Neural progenitor cell (in vitro differentiated cells): ENCODE measurements at regions not wholly inside any gene's neighbourhood (a gene's known extent, or its start where the extent isn't known, plus 50 kb on each side); places are given as distances from the start of the nearest gene placed in this dataset.
"Not testable (repeated sequence)": the region's sequence is repeated elsewhere in the genome, so short reads cannot be mapped to it uniquely, and the experiment has no call there.

ENCODE experiments used
- DNase-seq: peaks from one replicate; pipeline ENCODE4 v3.0.0-alpha.2; 2016; ENCODE audit warnings: low spot score
- H2AFZ ChIP-seq: fragments of 200-600 bp; sonication (generic); replicated peaks from 2 replicates; pipeline ENCODE4 v1.6.1; 2016; ENCODE audit warnings: antibody characterized with exemption
- H3F3A ChIP-seq: fragments of 200-600 bp; sonication (generic); 2 replicates; pipeline ENCODE4 v1.6.1; 2016; ENCODE audit warnings: antibody characterized with exemption, low read depth
- H3K27ac ChIP-seq: fragments of 200-600 bp; sonication (generic); 2 replicates; pipeline ENCODE4 v1.5.1; 2016; ENCODE audit warnings: mild to moderate bottlenecking
- H3K27me3 ChIP-seq: fragments of 200-600 bp; sonication (generic); 2 replicates; pipeline ENCODE4 v1.6.1; 2016; ENCODE audit warnings: mild to moderate bottlenecking, moderate library complexity
- H3K36me3 ChIP-seq: fragments of 200-600 bp; sonication (generic); 2 replicates; pipeline ENCODE4 v1.5.1; 2016
- H3K4me1 ChIP-seq: fragments of 200-600 bp; sonication (generic); 2 replicates; pipeline ENCODE4 v1.6.1; 2016; ENCODE audit warnings: mixed run types
- H3K4me2 ChIP-seq: fragments of 200-600 bp; sonication (generic); 2 replicates; pipeline ENCODE4 v1.6.1; 2016
- H3K4me3 ChIP-seq: fragments of 200-600 bp; sonication (generic); 2 replicates; pipeline ENCODE4 v1.5.1; 2016
- H3K79me2 ChIP-seq: fragments of 200-600 bp; sonication (generic); 2 replicates; pipeline ENCODE4 v1.6.1; 2016; ENCODE audit warnings: low read depth
- H3K9ac ChIP-seq: fragments of 200-600 bp; sonication (generic); 2 replicates; pipeline ENCODE4 v1.6.1; 2016
- H3K9me3 ChIP-seq: fragments of 200-600 bp; sonication (generic); 2 replicates; pipeline ENCODE4 v1.5.1; 2016; ENCODE audit warnings: low read depth
- H4K20me1 ChIP-seq: fragments of 200-600 bp; sonication (generic); 2 replicates; pipeline ENCODE4 v1.6.1; 2016; ENCODE audit warnings: low read depth
- H3K27ac Mint-ChIP-seq: 3 replicates; pipeline ENCODE4 v1.8.0; 2021; ENCODE audit warnings: mixed read lengths
- H3K27me3 Mint-ChIP-seq: 2 replicates; pipeline ENCODE4 v1.8.0; 2022; ENCODE audit warnings: low read depth, mild to moderate bottlenecking, inconsistent platforms, moderate library complexity, mixed read lengths; ENCODE audit not compliant: insufficient read depth
- H3K36me3 Mint-ChIP-seq: 3 replicates; pipeline ENCODE4 v1.8.0; 2021; ENCODE audit warnings: mixed read lengths
- H3K4me1 Mint-ChIP-seq: 3 replicates; pipeline ENCODE4 v1.8.0; 2021; ENCODE audit warnings: mixed read lengths
- H3K4me3 Mint-ChIP-seq: 3 replicates; pipeline ENCODE4 v1.8.0; 2021; ENCODE audit warnings: mild to moderate bottlenecking, moderate library complexity, mixed read lengths
- H3K9me3 Mint-ChIP-seq: 3 replicates; pipeline ENCODE4 v1.8.0; 2020; ENCODE audit warnings: mixed read lengths
- EZH2 ChIP-seq: fragments of 200-600 bp; sonication (generic); IDR thresholded peaks from 2 replicates; pipeline ENCODE4 v1.6.1; 2017; ENCODE audit warnings: antibody characterized with exemption, mild to moderate bottlenecking, moderate library complexity
- EZH2phosphoT487 ChIP-seq: fragments of 200-600 bp; sonication (generic); IDR thresholded peaks from 2 replicates; pipeline ENCODE4 v1.6.1; 2017; ENCODE audit warnings: antibody characterized with exemption
- TF ChIP-seq, protein P1 (sequence below): fragments of 200-600 bp; sonication (generic); IDR thresholded peaks from 2 replicates; pipeline ENCODE4 v1.5.1; 2017; ENCODE audit warnings: antibody characterized with exemption, mild to moderate bottlenecking

GRCh38 chr4:45241976-45242375 lies 515.6 kb upstream of the GNPDA2 start:
- Histone ChIP-seq H2AFZ (no peak overlapping the region), H3K9ac (no peak overlapping the region), H3K9me3 (no peaks in the 10 kb centered on the region), H3K4me3 (no peak overlapping the region), H3K36me3 (no peaks in the 10 kb centered on the region), H3K27ac (no peak overlapping the region), H3K4me2 (no peak overlapping the region), H3K27me3 (no peaks in the 10 kb centered on the region), H3F3A (no peaks in the 10 kb centered on the region), H4K20me1 (no peaks in the 10 kb centered on the region), H3K4me1 (no peaks in the 10 kb centered on the region), H3K79me2 (no peaks in the 10 kb centered on the region)
- Mint-ChIP-seq H3K4me1 (no peaks in the 10 kb centered on the region), H3K9me3 (no peaks in the 10 kb centered on the region), H3K36me3 (no peaks in the 10 kb centered on the region), H3K4me3 (no peak overlapping the region), H3K27me3 (no peaks in the 10 kb centered on the region), H3K27ac (no peak overlapping the region)
- DNase-seq, result no peak
- TF ChIP-seq EZH2, result no peak
- TF ChIP-seq, protein P1, sequence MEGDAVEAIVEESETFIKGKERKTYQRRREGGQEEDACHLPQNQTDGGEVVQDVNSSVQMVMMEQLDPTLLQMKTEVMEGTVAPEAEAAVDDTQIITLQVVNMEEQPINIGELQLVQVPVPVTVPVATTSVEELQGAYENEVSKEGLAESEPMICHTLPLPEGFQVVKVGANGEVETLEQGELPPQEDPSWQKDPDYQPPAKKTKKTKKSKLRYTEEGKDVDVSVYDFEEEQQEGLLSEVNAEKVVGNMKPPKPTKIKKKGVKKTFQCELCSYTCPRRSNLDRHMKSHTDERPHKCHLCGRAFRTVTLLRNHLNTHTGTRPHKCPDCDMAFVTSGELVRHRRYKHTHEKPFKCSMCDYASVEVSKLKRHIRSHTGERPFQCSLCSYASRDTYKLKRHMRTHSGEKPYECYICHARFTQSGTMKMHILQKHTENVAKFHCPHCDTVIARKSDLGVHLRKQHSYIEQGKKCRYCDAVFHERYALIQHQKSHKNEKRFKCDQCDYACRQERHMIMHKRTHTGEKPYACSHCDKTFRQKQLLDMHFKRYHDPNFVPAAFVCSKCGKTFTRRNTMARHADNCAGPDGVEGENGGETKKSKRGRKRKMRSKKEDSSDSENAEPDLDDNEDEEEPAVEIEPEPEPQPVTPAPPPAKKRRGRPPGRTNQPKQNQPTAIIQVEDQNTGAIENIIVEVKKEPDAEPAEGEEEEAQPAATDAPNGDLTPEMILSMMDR, result no peak
- TF ChIP-seq EZH2phosphoT487, result no peak

GRCh38 chr4:45229206-45229605 lies 502.9 kb upstream of the GNPDA2 start:
- Histone ChIP-seq H3K9ac (no peak overlapping the region), H3K36me3 (no peaks in the 10 kb centered on the region), H3F3A (no peaks in the 10 kb centered on the region), H3K27ac (no peak overlapping the region), H4K20me1 (no peaks in the 10 kb centered on the region), H3K4me1 (no peaks in the 10 kb centered on the region), H3K9me3 (no peaks in the 10 kb centered on the region), H3K4me2 (no peak overlapping the region), H2AFZ (no peak overlapping the region), H3K79me2 (no peaks in the 10 kb centered on the region), H3K4me3 (no peak overlapping the region), H3K27me3 (no peaks in the 10 kb centered on the region)
- DNase-seq, result no peak
- Mint-ChIP-seq H3K9me3 (peaks cover 5% of the 10 kb centered on the region), H3K36me3 (no peaks in the 10 kb centered on the region), H3K4me3 (no peak overlapping the region), H3K4me1 (peaks cover 3% of the 10 kb centered on the region), H3K27ac (no peak overlapping the region), H3K27me3 (no peaks in the 10 kb centered on the region)
- TF ChIP-seq EZH2phosphoT487, result no peak
- TF ChIP-seq, protein P1, result no peak

GRCh38 chr4:45215976-45216542 lies 489.7 kb upstream of the GNPDA2 start:
- no peak for DNase-seq
- H3K79me2 ChIP-seq, result no peaks in the 10 kb centered on the region
- H3K27me3 ChIP-seq, result no peaks in the 10 kb centered on the region
- Mint-ChIP-seq H3K9me3 (no peaks in the 10 kb centered on the region), H3K27me3 (no peaks in the 10 kb centered on the region), H3K4me1 (no peaks in the 10 kb centered on the region), H3K4me3 (no peak overlapping the region), H3K36me3 (no peaks in the 10 kb centered on the region), H3K27ac (no peak overlapping the region)
- no peaks in the 10 kb centered on the region for H3K4me1 ChIP-seq
- H2AFZ ChIP-seq, result no peak overlapping the region
- H3F3A ChIP-seq, result no peaks in the 10 kb centered on the region
- H3K9me3 ChIP-seq, result no peaks in the 10 kb centered on the region
- H3K27ac ChIP-seq, result no peak overlapping the region
- H4K20me1 ChIP-seq, result no peaks in the 10 kb centered on the region
- H3K4me3 ChIP-seq, result no peak overlapping the region
- no peaks in the 10 kb centered on the region for H3K36me3 ChIP-seq
- TF ChIP-seq, protein P1, result no peak
- TF ChIP-seq EZH2phosphoT487, result no peak
- TF ChIP-seq EZH2, result no peak
- H3K9ac ChIP-seq, result no peak overlapping the region
- no peak overlapping the region for H3K4me2 ChIP-seq

- H3K4me1 ChIP-seq, H3K4me2 ChIP-seq, H3K27me3 ChIP-seq, H3K36me3 Mint-ChIP-seq, H3K4me3 Mint-ChIP-seq, H3K27ac ChIP-seq, H3K27me3 Mint-ChIP-seq, H3K4me3 ChIP-seq, H3K79me2 ChIP-seq, H3K27ac Mint-ChIP-seq, H2AFZ ChIP-seq, H4K20me1 ChIP-seq, H3F3A ChIP-seq, H3K4me1 Mint-ChIP-seq, H3K9ac ChIP-seq, DNase-seq, H3K9me3 Mint-ChIP-seq, H3K36me3 ChIP-seq, H3K9me3 ChIP-seq: not testable (repeated sequence)
Observed at GRCh38 chr4:45208476-45208875, 482.1 kb upstream of the GNPDA2 start.

DNA sequence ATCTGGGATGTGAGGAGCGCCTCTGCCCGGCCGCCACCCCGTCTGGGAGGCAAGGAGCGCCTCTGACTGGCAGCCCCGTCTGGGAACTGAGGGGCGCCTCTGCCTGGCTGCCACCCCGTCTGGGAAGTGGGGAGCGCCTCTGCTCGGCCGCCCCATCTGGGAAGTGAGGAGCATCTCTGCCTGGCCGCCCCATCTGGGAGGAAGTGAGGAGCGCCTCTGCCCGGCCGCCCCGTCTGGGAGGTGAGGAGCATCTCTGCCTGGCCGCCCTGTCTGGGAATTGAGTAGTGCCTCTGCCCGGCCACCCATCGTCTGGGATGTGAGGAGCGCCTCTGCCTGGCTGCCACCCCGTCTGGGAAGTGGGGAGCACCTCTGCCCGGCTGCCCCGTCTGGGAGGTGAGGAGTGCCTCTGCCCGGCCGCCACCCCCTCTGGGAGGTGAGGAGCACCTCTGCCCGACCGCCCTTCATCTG lies 481.5 kb upstream of the GNPDA2 start:
- H3K79me2 ChIP-seq, H2AFZ ChIP-seq, H3F3A ChIP-seq, H3K27ac ChIP-seq, H3K4me3 Mint-ChIP-seq, H3K36me3 ChIP-seq, H3K27ac Mint-ChIP-seq, H3K9me3 Mint-ChIP-seq, H3K36me3 Mint-ChIP-seq, DNase-seq, H4K20me1 ChIP-seq, H3K27me3 Mint-ChIP-seq, H3K4me3 ChIP-seq, H3K4me2 ChIP-seq, H3K27me3 ChIP-seq, H3K9me3 ChIP-seq, H3K4me1 ChIP-seq, H3K9ac ChIP-seq, H3K4me1 Mint-ChIP-seq: not testable (repeated sequence)

DNA sequence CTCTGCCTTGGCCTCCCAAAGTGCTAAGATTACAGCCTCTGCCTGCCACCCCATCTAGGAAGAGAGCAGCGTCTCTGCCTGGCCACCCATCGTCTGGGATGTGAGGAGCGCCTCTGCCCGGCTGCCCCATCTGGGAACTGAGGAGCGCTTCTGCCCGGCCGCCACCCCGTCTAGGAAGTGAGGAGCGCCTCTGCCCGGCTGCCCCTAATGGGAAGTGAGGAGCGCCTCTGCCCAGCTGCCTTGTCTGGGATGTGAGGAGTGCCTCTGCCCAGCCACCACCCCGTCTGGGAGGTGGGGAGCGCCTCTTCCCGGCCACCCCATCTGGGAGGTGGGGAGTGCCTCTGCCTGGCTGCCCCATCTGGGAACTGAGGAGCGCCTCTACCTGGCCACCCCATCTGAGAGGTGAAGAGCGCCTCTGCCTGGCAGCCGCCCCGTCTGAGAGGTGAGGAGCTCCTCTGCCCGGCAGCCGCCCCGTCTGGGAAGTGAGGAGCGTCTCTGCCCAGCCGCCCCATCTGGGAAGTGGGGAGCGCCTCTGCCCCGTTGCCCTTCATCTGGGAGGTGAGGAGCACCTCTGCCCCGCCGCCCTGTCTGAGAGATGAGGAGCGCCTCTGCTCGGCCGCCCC lies 481.0 kb upstream of the GNPDA2 start:
- H3K9me3 ChIP-seq, H3K9me3 Mint-ChIP-seq, H3K27me3 ChIP-seq, H3K4me1 ChIP-seq, DNase-seq, H3K36me3 Mint-ChIP-seq, H3K27me3 Mint-ChIP-seq, H4K20me1 ChIP-seq, H2AFZ ChIP-seq, H3K4me3 Mint-ChIP-seq, H3F3A ChIP-seq, H3K27ac ChIP-seq, H3K4me2 ChIP-seq, H3K27ac Mint-ChIP-seq, H3K9ac ChIP-seq, H3K79me2 ChIP-seq, H3K4me1 Mint-ChIP-seq, H3K4me3 ChIP-seq, H3K36me3 ChIP-seq: not testable (repeated sequence)
